ENCODE measurements at regions not wholly inside any gene's neighbourhood (a gene's known extent, or its start where the extent isn't known, plus 50 kb on each side); places are given as distances from the start of the nearest gene placed in this dataset.
A peak's percentile ranks its signal among the peaks of the same experiment; 100 is the strongest.

DNA sequence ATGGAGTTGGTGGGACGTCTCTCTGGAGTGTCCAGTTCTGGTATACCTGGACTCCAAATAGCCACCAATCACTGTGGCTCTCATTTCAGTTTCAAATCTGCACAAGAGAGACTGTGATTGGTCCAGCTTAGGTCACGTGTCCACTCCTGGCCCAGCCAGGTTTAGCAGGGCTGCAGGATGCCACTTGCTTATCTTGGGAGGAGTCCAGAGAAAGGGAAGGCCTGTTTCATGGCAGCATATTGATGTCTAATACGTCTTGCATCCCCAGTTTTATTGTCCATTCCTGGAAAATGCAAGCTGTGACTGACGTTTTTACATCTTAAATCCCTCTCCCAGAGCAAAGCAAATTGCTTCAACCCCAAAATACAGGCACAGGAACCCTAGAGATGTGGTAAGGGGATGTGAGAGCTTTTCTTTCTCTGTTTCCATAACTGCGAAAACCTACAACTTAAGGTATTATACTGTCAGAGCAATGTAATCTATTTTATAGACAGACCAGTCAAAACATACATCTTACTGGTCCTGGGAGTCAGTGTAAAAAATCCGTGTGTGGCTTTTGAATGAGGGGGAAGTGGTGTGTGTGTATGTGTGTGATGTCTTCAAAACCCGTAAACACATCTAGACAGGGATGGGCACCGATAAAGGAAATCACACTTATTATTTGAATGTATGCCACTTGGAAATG, 274.4 kb downstream of the TLE3 start:
- BruUV-seq (replicated peaks): no TSS peak
- DNase-seq (ENCODE audit: unreplicated experiment): peak; percentile 56
- ChIA-PET POLR2A (no interaction called here), CTCF (interaction anchor here (0.6 kb wide), 1 partner anchor 642 kb away, joined by 4 read pairs; no protein-coding TSS in a partner anchor)
- Mint-ChIP-seq H3K4me1 (ENCODE audit: insufficient read depth, unreplicated experiment) (peaks cover 8% of the 10 kb centered on the region), H3K27ac (ENCODE audit: low read depth, unreplicated experiment) (no peak overlapping the region), H3K27me3 (ENCODE audit: insufficient read depth, unreplicated experiment) (peaks cover 13% of the 10 kb centered on the region), H3K9me3 (ENCODE audit: unreplicated experiment) (no peaks in the 10 kb centered on the region), H3K36me3 (ENCODE audit: insufficient read depth, unreplicated experiment) (no peaks in the 10 kb centered on the region), H3K4me3 (ENCODE audit: unreplicated experiment) (no peak overlapping the region)
- TF ChIP-seq CTCF (IDR thresholded peaks at IDR 0.05; ENCODE audit: unreplicated experiment): no peak
- intact Hi-C loops (cut with micrococcal nuclease): no loop called here

- no peaks in the 10 kb centered on the region for H3K36me3 Mint-ChIP-seq (ENCODE audit: insufficient read depth, unreplicated experiment)
- DNase-seq (ENCODE audit: unreplicated experiment): no peak
- BruUV-seq (replicated peaks): no TSS peak
- POLR2A ChIA-PET: no interaction called here
- no peak overlapping the region for H3K4me3 Mint-ChIP-seq (ENCODE audit: unreplicated experiment)
- intact Hi-C loops (cut with micrococcal nuclease): no loop called here
- H3K9me3 Mint-ChIP-seq (ENCODE audit: unreplicated experiment): no peaks in the 10 kb centered on the region
- peaks cover 13% of the 10 kb centered on the region for H3K27me3 Mint-ChIP-seq (ENCODE audit: insufficient read depth, unreplicated experiment)
- CTCF ChIA-PET: no interaction called here
- no peaks in the 10 kb centered on the region for H3K4me1 Mint-ChIP-seq (ENCODE audit: insufficient read depth, unreplicated experiment)
- no peak for TF ChIP-seq CTCF (IDR thresholded peaks at IDR 0.05; ENCODE audit: unreplicated experiment)
- no peak overlapping the region for H3K27ac Mint-ChIP-seq (ENCODE audit: low read depth, unreplicated experiment)
Observed at GRCh38 chr15:69824075-69824876, 273.4 kb downstream of the TLE3 start.

DNA sequence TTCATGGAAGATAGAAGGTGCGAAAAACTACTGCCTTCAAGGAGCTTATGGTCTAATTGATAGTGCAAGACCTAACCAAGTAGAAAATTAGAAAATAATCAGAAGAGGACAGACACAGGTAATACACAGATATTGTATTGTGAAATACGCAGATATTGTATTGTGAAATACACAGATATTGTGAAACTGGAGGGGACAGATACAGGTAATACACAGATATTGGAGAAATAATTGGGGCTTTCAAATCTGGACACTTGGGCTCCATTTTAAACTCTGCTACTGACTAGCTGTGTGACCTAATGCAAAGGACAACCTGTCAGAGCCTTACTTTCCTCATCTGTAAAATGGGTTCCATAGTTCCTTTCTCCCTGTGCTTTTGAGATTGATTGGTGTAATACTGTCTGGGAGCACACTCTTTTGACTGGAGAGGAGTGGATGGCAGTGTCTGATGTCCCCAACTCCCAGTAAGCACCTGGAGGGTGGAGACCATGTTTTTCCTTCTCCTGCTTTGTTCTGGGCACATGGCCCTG, 272.8 kb downstream of the TLE3 start:
- H3K4me3 Mint-ChIP-seq (ENCODE audit: unreplicated experiment): no peak overlapping the region
- no peaks in the 10 kb centered on the region for H3K36me3 Mint-ChIP-seq (ENCODE audit: insufficient read depth, unreplicated experiment)
- ChIA-PET CTCF (no interaction called here), POLR2A (no interaction called here)
- H3K9me3 Mint-ChIP-seq (ENCODE audit: unreplicated experiment): no peaks in the 10 kb centered on the region
- peaks cover 13% of the 10 kb centered on the region for H3K27me3 Mint-ChIP-seq (ENCODE audit: insufficient read depth, unreplicated experiment)
- no peak overlapping the region for H3K27ac Mint-ChIP-seq (ENCODE audit: low read depth, unreplicated experiment)
- no TSS peak for BruUV-seq (replicated peaks)
- no peak for DNase-seq (ENCODE audit: unreplicated experiment)
- intact Hi-C loops (cut with micrococcal nuclease): no loop called here
- TF ChIP-seq CTCF (IDR thresholded peaks at IDR 0.05; ENCODE audit: unreplicated experiment): no peak
- H3K4me1 Mint-ChIP-seq (ENCODE audit: insufficient read depth, unreplicated experiment): no peaks in the 10 kb centered on the region

GRCh38 chr15:69825941-69826818, 271.5 kb downstream of the TLE3 start:
- ChIA-PET POLR2A (interaction anchor here (1.2 kb wide), 1 partner anchor 18 kb away, joined by 3 read pairs; no protein-coding TSS in a partner anchor), CTCF (no interaction called here)
- BruUV-seq (replicated peaks): no TSS peak
- Mint-ChIP-seq H3K9me3 (ENCODE audit: unreplicated experiment) (no peaks in the 10 kb centered on the region), H3K27ac (ENCODE audit: low read depth, unreplicated experiment) (no peak overlapping the region), H3K27me3 (ENCODE audit: insufficient read depth, unreplicated experiment) (peaks cover 15% of the 10 kb centered on the region), H3K4me1 (ENCODE audit: insufficient read depth, unreplicated experiment) (no peaks in the 10 kb centered on the region), H3K4me3 (ENCODE audit: unreplicated experiment) (no peak overlapping the region), H3K36me3 (ENCODE audit: insufficient read depth, unreplicated experiment) (no peaks in the 10 kb centered on the region)
- DNase-seq (ENCODE audit: unreplicated experiment): no peak
- intact Hi-C loops (cut with micrococcal nuclease): no loop called here
- TF ChIP-seq CTCF (IDR thresholded peaks at IDR 0.05; ENCODE audit: unreplicated experiment): no peak
